HL-60 (cell line): ENCODE measurements at regions not wholly inside any gene's neighbourhood (a gene's known extent, or its start where the extent isn't known, plus 50 kb on each side); places are given as distances from the start of the nearest gene placed in this dataset.

Experiments
- DNase-seq, 2 experiments: peaks; one replicate each; pipeline ENCODE4 v3.0.0-alpha.2; 2010 to 2020; ENCODE audit warnings: low read depth in 1 of 2, low spot score in 1 of 2
- H3K27ac ChIP-seq: fragments of 250-450 bp; sonication (Bioruptor Pico); replicated peaks from 2 replicates; pipeline ENCODE4 v1.5.1; 2020; ENCODE audit warnings: mild to moderate bottlenecking, moderate library complexity
- H3K27me3 ChIP-seq: fragments of 250-450 bp; sonication (Bioruptor Pico); 2 replicates; pipeline ENCODE4 v1.5.1; 2021; ENCODE audit warnings: mild to moderate bottlenecking, moderate library complexity; ENCODE audit not compliant: insufficient read depth, poor library complexity, severe bottlenecking
- H3K4me3 ChIP-seq: replicated peaks from 2 replicates; pipeline ENCODE4 v1.5.1; 2011; ENCODE audit warnings: mild to moderate bottlenecking, control low read depth, low read length; ENCODE audit not compliant: insufficient read depth
- CTCF ChIP-seq: IDR thresholded peaks from one replicate; pipeline ENCODE4 v1.5.1; 2011; ENCODE audit warnings: low read length, control low read depth, inconsistent platforms; ENCODE audit not compliant: insufficient read depth
- GABPA ChIP-seq: IDR thresholded peaks from 2 replicates; pipeline ENCODE4 v1.6.1; 2012; ENCODE audit warnings: low read depth
- POLR2AphosphoS5 ChIP-seq: IDR thresholded peaks from 2 replicates; pipeline ENCODE4 v1.6.1; 2012; ENCODE audit warnings: low read depth
- REST ChIP-seq: IDR thresholded peaks from 2 replicates; pipeline ENCODE4 v1.6.1; 2012; ENCODE audit warnings: low read depth; ENCODE audit not compliant: insufficient replicate concordance
- SPI1 ChIP-seq: IDR thresholded peaks from 2 replicates; pipeline ENCODE4 v1.6.1; 2012; ENCODE audit warnings: low read depth, mild to moderate bottlenecking, borderline replicate concordance

GRCh38 chr2:196399096-196399495 is 227.7 kb upstream of the STK17B start:
- no peak for TF ChIP-seq CTCF
- no peak overlapping the region for H3K27ac ChIP-seq
- no peaks in the 10 kb centered on the region for H3K27me3 ChIP-seq
- no peak overlapping the region for H3K4me3 ChIP-seq
- DNase-seq: no peak

GRCh38 chr2:196399722-196400691 is 228.6 kb upstream of the STK17B start:
- no peak overlapping the region for H3K4me3 ChIP-seq
- TF ChIP-seq GABPA: no peak
- TF ChIP-seq REST: no peak
- TF ChIP-seq SPI1: peak; percentile 27; the same call in 1 of the 2 replicates
- TF ChIP-seq POLR2AphosphoS5: no peak
- TF ChIP-seq CTCF: no peak
- peak; percentile 25 to 56 for DNase-seq
- peak overlapping the region; percentile 18; the same call in 1 of the 2 replicates for H3K27ac ChIP-seq
- H3K27me3 ChIP-seq: no peaks in the 10 kb centered on the region

- no peak overlapping the region for H3K27ac ChIP-seq
- DNase-seq: no peak
- no peak overlapping the region for H3K4me3 ChIP-seq
- no peak for TF ChIP-seq CTCF
- TF ChIP-seq REST: no peak
- TF ChIP-seq SPI1: no peak
- no peak for TF ChIP-seq GABPA
- no peak for TF ChIP-seq POLR2AphosphoS5
- H3K27me3 ChIP-seq: no peaks in the 10 kb centered on the region
Measured at GRCh38 chr2:196403471-196403870, 232.1 kb upstream of the STK17B start.
